HepG2 (cell line): ENCODE measurements at regions not wholly inside any gene's neighbourhood (a gene's known extent, or its start where the extent isn't known, plus 50 kb on each side); places are given as distances from the start of the nearest gene placed in this dataset.

ENCODE experiments used
- ATAC-seq: fragments of 200-7000 bp; cut with Tn5 transposase; 3 replicates; pipeline ENCODE4 v1.9.1; 2020; ENCODE audit warnings: mild to moderate bottlenecking, moderate library complexity
- BruUV-seq: library from RNA; stranded (reverse); fragments of 400-500 nt; replicated peaks from 2 replicates; lab custom pipeline; 2021; lab: Mats Ljungman, UMichigan
- CTCF ChIA-PET: fragments of 300-600 bp; formaldehyde crosslinking; extraction: SDS; loops from one replicate; lab custom pipeline; 2021; ENCODE audit warnings: low total read pairs, inconsistent platforms, low intra/inter-chr PET ratio; lab: Yijun Ruan, JAX
- POLR2A ChIA-PET: fragments of 350-600 bp; sonication (Branson Sonifier 250); formaldehyde crosslinking; loops from one replicate; lab custom pipeline; 2020; ENCODE audit warnings: antibody characterized with exemption, inconsistent platforms; lab: Yijun Ruan, JAX
- DNase-seq: peaks from one replicate; pipeline ENCODE4 v3.0.0-alpha.2; 2015; ENCODE audit warnings: low spot score
- FAIRE-seq: peaks from 3 replicates; lab custom pipeline; 2011; peaks lifted over from hg19 to GRCh38; lab: Jason Lieb, UNC
- H2AFZ ChIP-seq: one replicate; pipeline ENCODE4 v1.6.1; 2011; ENCODE audit warnings: low read length, inconsistent platforms
- H3K27ac ChIP-seq: fragments of 300-600 bp; 3 replicates; pipeline ENCODE4 v1.8.0; 2011; ENCODE audit warnings: mixed run types, mild to moderate bottlenecking, mixed read lengths, low read length, inconsistent platforms; ENCODE audit not compliant: insufficient read depth; ENCODE audit errors: extremely low read length
- H3K27me3 ChIP-seq, 2 experiments: fragments of 200-600 bp in 1 of 2; 2 replicates in 1 of 2; 3 replicates in 1 of 2; pipeline versions ENCODE4 v1.6.0 to v1.8.0; 2011; ENCODE audit warnings: low read length in 2 of 2, mild to moderate bottlenecking in 2 of 2, moderate library complexity in 2 of 2, inconsistent platforms in 1 of 2; ENCODE audit not compliant: insufficient read depth in 2 of 2, control insufficient read depth in 1 of 2
- H3K36me3 ChIP-seq, 2 experiments: fragments of 200-600 bp in 1 of 2; replicated peaks in 1 of 2; 2 replicates in 1 of 2; 3 replicates in 1 of 2; pipeline versions ENCODE4 v1.5.1 to v1.8.0; 2011; ENCODE audit warnings: low read length in 2 of 2, inconsistent platforms in 1 of 2; ENCODE audit not compliant: insufficient read depth in 2 of 2, control insufficient read depth in 1 of 2
- H3K4me1 ChIP-seq: 2 replicates; pipeline ENCODE4 v1.5.1; 2012; ENCODE audit warnings: low read length, inconsistent platforms; ENCODE audit not compliant: insufficient read depth
- H3K4me2 ChIP-seq: 2 replicates; pipeline ENCODE4 v1.6.0; 2011; ENCODE audit warnings: low read depth, low read length, inconsistent platforms
- H3K4me3 ChIP-seq, 3 experiments: fragments of 200-600 bp in 1 of 3; sonication (generic), shearing (Covaris generic) in 1 of 3; replicated peaks in 1 of 3; 2 replicates each; pipeline ENCODE4 v1.5.1; 2011 to 2016; ENCODE audit warnings: low read length in 3 of 3, inconsistent platforms in 2 of 3, low read depth in 2 of 3, mild to moderate bottlenecking in 2 of 3, control low read depth in 1 of 3, mixed read lengths in 1 of 3; ENCODE audit not compliant: insufficient read depth in 1 of 3
- H3K79me2 ChIP-seq: one replicate; pipeline ENCODE4 v1.6.1; 2011; ENCODE audit warnings: low read length, inconsistent platforms; ENCODE audit not compliant: insufficient read depth
- H3K9ac ChIP-seq: 2 replicates; pipeline ENCODE4 v1.6.0; 2011; ENCODE audit warnings: mild to moderate bottlenecking, low read depth, low read length, inconsistent platforms; ENCODE audit not compliant: insufficient read depth
- H3K9me3 ChIP-seq: 2 replicates; pipeline ENCODE4 v1.5.1; 2012; ENCODE audit warnings: mild to moderate bottlenecking, low read length
- H4K20me1 ChIP-seq: 2 replicates; pipeline ENCODE4 v1.6.0; 2011; ENCODE audit warnings: inconsistent platforms, mild to moderate bottlenecking, low read length, moderate library complexity; ENCODE audit not compliant: insufficient read depth
- CC2D1A ChIP-seq: sonication (generic); formaldehyde crosslinking; IDR thresholded peaks from 2 replicates; pipeline ENCODE4 v1.8.1; 2023; ENCODE audit warnings: mild to moderate bottlenecking, missing genetic modification reagents
- GFI1 ChIP-seq: sonication (generic); formaldehyde crosslinking; IDR thresholded peaks from 2 replicates; pipeline ENCODE4 v1.5.0; 2020; ENCODE audit warnings: missing genetic modification reagents, mild to moderate bottlenecking, borderline replicate concordance
- HIVEP1 ChIP-seq: sonication (generic); formaldehyde crosslinking; IDR thresholded peaks from 2 replicates; pipeline ENCODE4 v1.4.0; 2020; ENCODE audit warnings: mild to moderate bottlenecking, missing genetic modification reagents
- ISL2 ChIP-seq: sonication (generic); formaldehyde crosslinking; IDR thresholded peaks from 2 replicates; pipeline ENCODE4 v1.5.0; 2020; ENCODE audit warnings: missing genetic modification reagents
- KAT8 ChIP-seq: IDR thresholded peaks from 2 replicates; pipeline ENCODE4 v1.6.1; 2016; ENCODE audit warnings: missing genetic modification reagents, missing compliant biosample characterization
- NFE2L1 ChIP-seq: sonication (generic); formaldehyde crosslinking; IDR thresholded peaks from 2 replicates; pipeline ENCODE4 v1.4.0; 2020; ENCODE audit warnings: missing genetic modification reagents, mild to moderate bottlenecking, borderline replicate concordance
- REST ChIP-seq, 2 experiments: IDR thresholded peaks; 2 replicates each; pipeline ENCODE4 v1.6.1; 2011 to 2012; ENCODE audit warnings: low read length in 2 of 2, borderline replicate concordance in 1 of 2, low read depth in 1 of 2, mild to moderate bottlenecking in 1 of 2, moderate library complexity in 1 of 2
- SNAPC2 ChIP-seq: sonication (generic); formaldehyde crosslinking; IDR thresholded peaks from 2 replicates; pipeline ENCODE4 v1.8.1; 2022; ENCODE audit warnings: mild to moderate bottlenecking, missing genetic modification reagents
- ZFP36 ChIP-seq: fragments of 150-350 bp; IDR thresholded peaks from 2 replicates; pipeline ENCODE4 v1.6.1; 2018; ENCODE audit warnings: borderline replicate concordance, low read length, low read depth; ENCODE audit not compliant: partially characterized antibody
- ZFP90 ChIP-seq: sonication (generic); formaldehyde crosslinking; IDR thresholded peaks from 2 replicates; pipeline ENCODE4 v1.8.0; 2022; ENCODE audit warnings: missing genetic modification reagents, mild to moderate bottlenecking, inconsistent platforms, borderline replicate concordance
- ZNF224 ChIP-seq: sonication (generic); formaldehyde crosslinking; IDR thresholded peaks from 2 replicates; pipeline ENCODE4 v1.5.0; 2020; ENCODE audit warnings: mild to moderate bottlenecking, missing genetic modification reagents
- ZNF430 ChIP-seq: sonication (generic); formaldehyde crosslinking; IDR thresholded peaks from 2 replicates; pipeline ENCODE4 v1.9.0; 2021; ENCODE audit warnings: mild to moderate bottlenecking, missing genetic modification reagents
- ZNF431 ChIP-seq: sonication (generic); formaldehyde crosslinking; IDR thresholded peaks from 2 replicates; pipeline ENCODE4 v1.9.0; 2022; ENCODE audit warnings: missing genetic modification reagents, low read depth, mild to moderate bottlenecking, borderline replicate concordance
- ZNF513 ChIP-seq: sonication (generic); formaldehyde crosslinking; conservative IDR thresholded peaks from 2 replicates; pipeline ENCODE4 v1.5.0; 2020; ENCODE audit warnings: missing genetic modification reagents
- ZNF564 ChIP-seq: sonication (generic); formaldehyde crosslinking; IDR thresholded peaks from 2 replicates; pipeline ENCODE4 v1.8.1; 2023; ENCODE audit warnings: mild to moderate bottlenecking, missing genetic modification reagents
- WGBS: methylation state at CpG from one replicate; pipeline ENCODE4 v1.1.6; 2017; ENCODE audit warnings: low lambda C conversion rate; 5-methylcytosine and 5-hydroxymethylcytosine counted together
- in situ Hi-C: cut with HindIII; loops from 2 replicates; pipeline ENCODE4 v1.10.0; 2017; ENCODE audit warnings: low pct_unique_long_range_greater_than_20kb; ENCODE audit not compliant: extremely low pct_ligation_motif_present
- intact Hi-C: fragments of 100-400 bp; cut with micrococcal nuclease; formaldehyde crosslinking; loops from one replicate; pipeline ENCODE4 v1.10.0; 2022; ENCODE audit not compliant: unreplicated experiment
- TF ChIP-seq, protein P1 (sequence below): sonication (generic); formaldehyde crosslinking; conservative IDR thresholded peaks from 2 replicates; pipeline ENCODE4 v1.8.0; 2022; ENCODE audit warnings: missing genetic modification reagents
- TF ChIP-seq, protein P2 (sequence below): sonication (generic); formaldehyde crosslinking; IDR thresholded peaks from 2 replicates; pipeline ENCODE4 v1.4.0; 2020; ENCODE audit warnings: mild to moderate bottlenecking, missing genetic modification reagents

DNA sequence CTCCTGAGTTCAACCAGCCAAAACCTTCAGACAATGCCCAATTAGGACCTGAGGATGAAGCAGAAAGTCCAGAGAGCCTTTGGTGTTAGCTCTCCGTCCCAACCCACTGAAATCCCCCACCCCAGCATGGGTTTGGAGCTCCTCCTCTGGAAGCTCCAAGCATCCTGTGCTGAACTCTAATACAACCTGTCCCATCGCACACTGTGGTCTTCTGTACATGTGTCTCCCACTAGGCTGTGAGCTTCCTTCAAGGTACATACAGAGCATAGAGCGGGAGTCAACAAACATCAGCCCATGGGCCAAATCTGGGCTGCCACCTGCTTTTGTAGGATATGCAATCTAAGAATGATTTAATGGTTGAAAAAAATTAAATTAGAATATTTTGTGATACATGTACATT is 166.5 kb downstream of the LSM5 start:
- Histone ChIP-seq H3K9ac (no peak overlapping the region), H3K4me3 (no peak overlapping the region), H3K27ac (no peak overlapping the region), H3K36me3 (no peaks in the 10 kb centered on the region), H3K9me3 (no peaks in the 10 kb centered on the region), H3K79me2 (no peaks in the 10 kb centered on the region), H3K27me3 (peaks cover 2 to 13% of the 10 kb centered on the region in 2 experiments; a peak in 3 of 5 replicates), H3K4me1 (no peaks in the 10 kb centered on the region), H2AFZ (no peak overlapping the region), H4K20me1 (no peaks in the 10 kb centered on the region), H3K4me2 (no peak overlapping the region)
- DNase-seq = no peak
- intact Hi-C loops (no loop called here), in situ Hi-C loops (no loop called here)
- FAIRE-seq = no peak
- ChIA-PET POLR2A (no interaction called here), CTCF (no interaction called here)
- WGBS = 38% methylated on average over 2 of the region's 3 CpGs
- ATAC-seq = no peak
- no peak for TF ChIP-seq SNAPC2 (CRISPR knock-in tag)
- no peak for TF ChIP-seq ZNF224 (CRISPR knock-in tag)
- TF ChIP-seq ZNF430 = no peak
- no peak for TF ChIP-seq ISL2 (CRISPR knock-in tag)
- TF ChIP-seq KAT8 (CRISPR knock-in tag) = no peak
- TF ChIP-seq NFE2L1 (CRISPR knock-in tag) = no peak
- no peak for TF ChIP-seq ZFP36
- no peak for TF ChIP-seq GFI1 (CRISPR knock-in tag)
- no peak for TF ChIP-seq HIVEP1
- no peak for TF ChIP-seq ZFP90 (CRISPR knock-in tag)
- TF ChIP-seq, protein P1, sequence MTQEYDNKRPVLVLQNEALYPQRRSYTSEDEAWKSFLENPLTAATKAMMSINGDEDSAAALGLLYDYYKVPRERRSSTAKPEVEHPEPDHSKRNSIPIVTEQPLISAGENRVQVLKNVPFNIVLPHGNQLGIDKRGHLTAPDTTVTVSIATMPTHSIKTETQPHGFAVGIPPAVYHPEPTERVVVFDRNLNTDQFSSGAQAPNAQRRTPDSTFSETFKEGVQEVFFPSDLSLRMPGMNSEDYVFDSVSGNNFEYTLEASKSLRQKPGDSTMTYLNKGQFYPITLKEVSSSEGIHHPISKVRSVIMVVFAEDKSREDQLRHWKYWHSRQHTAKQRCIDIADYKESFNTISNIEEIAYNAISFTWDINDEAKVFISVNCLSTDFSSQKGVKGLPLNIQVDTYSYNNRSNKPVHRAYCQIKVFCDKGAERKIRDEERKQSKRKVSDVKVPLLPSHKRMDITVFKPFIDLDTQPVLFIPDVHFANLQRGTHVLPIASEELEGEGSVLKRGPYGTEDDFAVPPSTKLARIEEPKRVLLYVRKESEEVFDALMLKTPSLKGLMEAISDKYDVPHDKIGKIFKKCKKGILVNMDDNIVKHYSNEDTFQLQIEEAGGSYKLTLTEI (CRISPR knock-in tag) = no peak
- no peak for TF ChIP-seq ZNF431 (CRISPR knock-in tag)
- TF ChIP-seq, protein P2, sequence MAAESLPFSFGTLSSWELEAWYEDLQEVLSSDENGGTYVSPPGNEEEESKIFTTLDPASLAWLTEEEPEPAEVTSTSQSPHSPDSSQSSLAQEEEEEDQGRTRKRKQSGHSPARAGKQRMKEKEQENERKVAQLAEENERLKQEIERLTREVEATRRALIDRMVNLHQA (CRISPR knock-in tag) = no peak
- TF ChIP-seq ZNF513 (CRISPR knock-in tag) = no peak
- TF ChIP-seq REST (IDR thresholded peaks at IDR 0.05; ENCODE audit: borderline replicate concordance in 1 of 2, low read depth in 1 of 2, low read length in 2 of 2) = no peak
- TF ChIP-seq CC2D1A (CRISPR knock-in tag) = no peak
- no peak for TF ChIP-seq ZNF564
- BruUV-seq = no TSS peak
